Neuronal stem cell (in vitro differentiated cells): ENCODE measurements at regions not wholly inside any gene's neighbourhood (a gene's known extent, or its start where the extent isn't known, plus 50 kb on each side); places are given as distances from the start of the nearest gene placed in this dataset.

ENCODE experiments used
- DNase-seq: peaks from one replicate; pipeline ENCODE4 v3.0.0-alpha.2; 2013; ENCODE audit warnings: low spot score
- H2AFZ ChIP-seq: one replicate; pipeline ENCODE4 v1.6.1; 2013; ENCODE audit warnings: mild to moderate bottlenecking, low read length, inconsistent platforms
- H2AK5ac ChIP-seq: 2 replicates; pipeline ENCODE4 v1.6.1; 2013; ENCODE audit warnings: low read depth, mild to moderate bottlenecking, inconsistent platforms, low read length, moderate library complexity, mixed read lengths
- H2BK120ac ChIP-seq: 2 replicates; pipeline ENCODE4 v1.6.1; 2013; ENCODE audit warnings: low read depth, mild to moderate bottlenecking, inconsistent platforms, low read length, moderate library complexity, mixed read lengths
- H2BK12ac ChIP-seq: one replicate; pipeline ENCODE4 v1.6.1; 2013; ENCODE audit warnings: low read length, inconsistent platforms
- H2BK15ac ChIP-seq: 2 replicates; pipeline ENCODE4 v1.6.1; 2013; ENCODE audit warnings: mild to moderate bottlenecking, low read length, inconsistent platforms, mixed read lengths
- H2BK5ac ChIP-seq: one replicate; pipeline ENCODE4 v1.6.1; 2013; ENCODE audit warnings: inconsistent platforms, mild to moderate bottlenecking, low read length, moderate library complexity
- H3K14ac ChIP-seq: one replicate; pipeline ENCODE4 v1.6.1; 2013; ENCODE audit warnings: low read length, inconsistent platforms
- H3K18ac ChIP-seq: 2 replicates; pipeline ENCODE4 v1.6.1; 2013; ENCODE audit warnings: low read length, inconsistent platforms
- H3K23ac ChIP-seq: 2 replicates; pipeline ENCODE4 v1.6.1; 2013; ENCODE audit warnings: low read depth, mild to moderate bottlenecking, mixed read lengths, low read length, inconsistent platforms; ENCODE audit not compliant: poor library complexity
- H3K27ac ChIP-seq: replicated peaks from 3 replicates; pipeline ENCODE4 v1.5.1; 2013; ENCODE audit warnings: low read length, inconsistent platforms
- H3K27me3 ChIP-seq, 3 experiments: 2 replicates each; pipeline ENCODE4 v1.6.1; 2013; ENCODE audit warnings: low read length in 3 of 3, mild to moderate bottlenecking in 2 of 3, inconsistent platforms in 1 of 3, low read depth in 1 of 3, mixed read lengths in 1 of 3, moderate library complexity in 1 of 3; ENCODE audit not compliant: control insufficient read depth in 3 of 3, insufficient read depth in 3 of 3
- H3K36me3 ChIP-seq, 2 donors: replicated peaks in 1 of 2; 2 replicates each; pipeline ENCODE4 v1.6.1; 2013; ENCODE audit warnings: low read length in 2 of 2; ENCODE audit not compliant: control insufficient read depth in 2 of 2, insufficient read depth in 2 of 2
- H3K4ac ChIP-seq: 2 replicates; pipeline ENCODE4 v1.6.1; 2013; ENCODE audit warnings: inconsistent platforms, mild to moderate bottlenecking, low read length, moderate library complexity
- H3K4me1 ChIP-seq, 2 donors: 1 replicate in 1 of 2; 2 replicates in 1 of 2; pipeline ENCODE4 v1.6.1; 2013; ENCODE audit warnings: low read length in 2 of 2, low read depth in 1 of 2; ENCODE audit not compliant: control insufficient read depth in 2 of 2, insufficient read depth in 1 of 2
- H3K4me2 ChIP-seq: one replicate; pipeline ENCODE4 v1.6.1; 2013; ENCODE audit warnings: mild to moderate bottlenecking, low read length, inconsistent platforms; ENCODE audit not compliant: insufficient read depth, poor library complexity, severe bottlenecking
- H3K4me3 ChIP-seq, 2 donors: 2 replicates each; pipeline ENCODE4 v1.5.1; 2013; ENCODE audit warnings: low read length in 2 of 2, mild to moderate bottlenecking in 2 of 2, inconsistent platforms in 1 of 2, moderate library complexity in 1 of 2
- H3K79me1 ChIP-seq: one replicate; pipeline ENCODE4 v1.6.1; 2013; ENCODE audit warnings: low read depth, mild to moderate bottlenecking, inconsistent platforms, low read length, moderate library complexity
- H3K9ac ChIP-seq: one replicate; pipeline ENCODE4 v1.6.1; 2013; ENCODE audit warnings: mild to moderate bottlenecking, low read depth, low read length, inconsistent platforms; ENCODE audit not compliant: poor library complexity
- H3K9me3 ChIP-seq, 2 donors: replicated peaks in 1 of 2; 2 replicates each; pipeline versions ENCODE3 to v1.6.1; 2013; ENCODE audit warnings: low read length in 2 of 2, mild to moderate bottlenecking in 2 of 2, inconsistent platforms in 1 of 2, low read depth in 1 of 2, mixed read lengths in 1 of 2, moderate library complexity in 1 of 2; ENCODE audit not compliant: control insufficient read depth in 2 of 2, insufficient read depth in 1 of 2
- H4K8ac ChIP-seq: one replicate; pipeline ENCODE4 v1.6.1; 2013; ENCODE audit warnings: low read depth, mild to moderate bottlenecking, inconsistent platforms, low read length, moderate library complexity
- H4K91ac ChIP-seq: one replicate; pipeline ENCODE4 v1.6.1; 2013; ENCODE audit warnings: low read length, low read depth, mild to moderate bottlenecking, inconsistent platforms; ENCODE audit not compliant: poor library complexity
- WGBS, 2 donors: extraction: QIAGEN DNeasy Blood & Tissue Kit; methylation state at CpG; one replicate each; pipeline ENCODE4 v1.1.7; 2013; ENCODE audit warnings: missing lambda C conversion rate in 2 of 2, mixed read lengths in 1 of 2; ENCODE audit not compliant: insufficient read length in 2 of 2, insufficient replicate concordance in 1 of 2; ENCODE audit errors: extremely low coverage in 2 of 2; 5-methylcytosine and 5-hydroxymethylcytosine counted together

DNA sequence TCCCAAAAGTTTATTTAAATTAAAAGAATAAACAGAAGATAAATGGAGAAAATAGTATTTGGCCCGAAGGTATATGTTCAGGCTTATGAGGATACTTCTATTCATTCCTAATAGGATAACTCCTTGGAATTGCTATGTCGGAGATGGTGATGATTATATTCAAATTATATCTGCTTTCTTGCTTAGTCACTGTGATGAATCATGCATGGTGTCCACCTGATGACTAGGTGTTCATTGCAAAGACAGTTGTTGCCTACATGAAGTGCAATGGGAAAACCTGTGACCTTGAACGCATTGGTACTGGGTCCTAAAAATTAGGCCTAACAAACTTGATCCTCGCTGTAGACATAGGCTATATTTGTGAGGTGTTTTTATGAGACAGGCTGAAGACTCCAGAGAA is 617.3 kb upstream of the ZEB2 start:
- H3K27ac ChIP-seq, result no peak overlapping the region
- H2AK5ac ChIP-seq, result no peak overlapping the region
- H3K4me2 ChIP-seq, result no peak overlapping the region
- no peak overlapping the region for H4K8ac ChIP-seq
- H3K14ac ChIP-seq, result no peak overlapping the region
- H2BK5ac ChIP-seq, result no peak overlapping the region
- no peaks in the 10 kb centered on the region for H3K27me3 ChIP-seq
- H4K91ac ChIP-seq, result no peak overlapping the region
- H3K4ac ChIP-seq, result no peak overlapping the region
- no peak overlapping the region for H2BK15ac ChIP-seq
- H3K4me3 ChIP-seq, result no peak overlapping the region
- no peak overlapping the region for H3K23ac ChIP-seq
- no peak overlapping the region for H2BK12ac ChIP-seq
- H3K18ac ChIP-seq, result no peak overlapping the region
- DNase-seq, result no peak
- WGBS, 2 donors, result no CpG with 5 or more reads among the region's 4 CpGs
- H3K79me1 ChIP-seq, result no peaks in the 10 kb centered on the region
- no peak overlapping the region for H2BK120ac ChIP-seq
- H3K4me1 ChIP-seq, result peaks cover 3 to 5% of the 10 kb centered on the region in 2 donors
- no peaks in the 10 kb centered on the region for H3K9me3 ChIP-seq
- no peaks in the 10 kb centered on the region for H3K36me3 ChIP-seq
- no peak overlapping the region for H3K9ac ChIP-seq
- no peak overlapping the region for H2AFZ ChIP-seq

DNA sequence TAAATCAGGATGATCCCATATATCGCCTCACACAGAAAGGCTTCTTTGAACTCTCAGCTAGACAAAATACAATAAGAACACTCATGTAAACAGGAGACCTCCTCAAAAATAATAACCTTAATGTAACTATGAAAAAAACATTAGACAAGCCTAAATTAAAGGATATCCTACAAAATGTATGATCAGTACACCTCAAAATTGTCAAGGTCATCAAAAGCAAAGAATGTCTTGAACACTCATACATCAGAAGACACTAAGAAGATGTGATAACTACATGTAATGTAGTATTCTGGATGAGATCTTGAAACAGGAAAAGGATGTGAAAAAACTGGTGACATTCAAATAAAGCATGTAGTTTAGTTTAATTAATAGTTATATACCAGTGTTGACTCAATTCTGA is 616.8 kb upstream of the ZEB2 start:
- H3K27ac ChIP-seq, result no peak overlapping the region
- no peaks in the 10 kb centered on the region for H3K9me3 ChIP-seq
- H4K91ac ChIP-seq, result no peak overlapping the region
- no peak overlapping the region for H3K23ac ChIP-seq
- no peaks in the 10 kb centered on the region for H3K79me1 ChIP-seq
- no CpG with 5 or more reads among the region's 1 CpG for WGBS, 2 donors
- H3K4me3 ChIP-seq, result no peak overlapping the region
- no peak overlapping the region for H3K9ac ChIP-seq
- H2AK5ac ChIP-seq, result no peak overlapping the region
- no peak overlapping the region for H2BK15ac ChIP-seq
- no peak overlapping the region for H3K4ac ChIP-seq
- no peaks in the 10 kb centered on the region for H3K27me3 ChIP-seq
- no peak for DNase-seq
- H3K18ac ChIP-seq, result no peak overlapping the region
- H2BK5ac ChIP-seq, result no peak overlapping the region
- peaks cover 3 to 5% of the 10 kb centered on the region in 2 donors for H3K4me1 ChIP-seq
- H2AFZ ChIP-seq, result no peak overlapping the region
- H2BK12ac ChIP-seq, result no peak overlapping the region
- H3K4me2 ChIP-seq, result no peak overlapping the region
- no peaks in the 10 kb centered on the region for H3K36me3 ChIP-seq
- no peak overlapping the region for H4K8ac ChIP-seq
- no peak overlapping the region for H3K14ac ChIP-seq
- no peak overlapping the region for H2BK120ac ChIP-seq

DNA sequence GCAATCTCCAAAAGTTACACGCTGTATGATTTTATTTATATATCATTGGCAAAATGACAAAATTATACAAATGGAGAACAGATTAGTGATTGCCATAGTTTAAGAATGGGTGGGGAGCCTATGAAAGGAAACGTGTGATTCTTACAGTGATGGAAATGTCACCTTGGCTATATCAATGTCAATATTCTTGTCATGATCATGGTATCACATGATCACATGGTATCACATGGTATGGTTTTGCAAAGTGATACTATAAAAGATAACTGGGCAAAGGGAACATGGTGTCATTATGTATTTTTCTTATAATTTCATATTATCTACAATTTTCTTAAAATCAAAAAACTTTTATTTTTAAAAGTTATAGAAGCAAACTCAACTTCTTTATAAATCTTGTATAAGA is 606.2 kb upstream of the ZEB2 start:
- no peak overlapping the region for H2BK5ac ChIP-seq
- no peak overlapping the region for H3K27ac ChIP-seq
- H3K23ac ChIP-seq, result no peak overlapping the region

DNA sequence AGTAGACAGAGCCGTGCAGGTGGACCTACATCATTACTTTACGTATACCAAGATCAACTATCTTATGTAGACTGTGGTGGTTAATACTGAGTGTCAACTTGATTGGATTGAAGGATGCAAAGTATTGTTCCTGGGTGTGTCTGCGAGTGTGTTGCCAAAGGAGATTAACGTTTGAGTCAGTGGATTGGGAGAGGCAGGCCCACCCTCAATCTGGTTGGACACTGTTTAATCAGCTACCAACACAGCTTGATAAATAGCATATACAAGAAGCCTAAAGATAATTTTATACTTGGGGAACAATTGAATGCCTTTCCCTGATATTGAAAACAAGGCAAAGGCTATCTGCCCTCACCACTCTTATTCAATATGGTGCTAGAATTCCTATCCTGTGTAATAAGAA is 604.2 kb upstream of the ZEB2 start:
- Histone ChIP-seq H2AK5ac (no peak overlapping the region), H3K23ac (no peak overlapping the region), H3K79me1 (no peaks in the 10 kb centered on the region), H3K27ac (no peak overlapping the region), H3K4me3 (no peak overlapping the region), H3K4me2 (no peak overlapping the region), H3K27me3 (no peaks in the 10 kb centered on the region), H2BK5ac (no peak overlapping the region), H3K14ac (no peak overlapping the region), H3K9me3 (no peaks in the 10 kb centered on the region), H3K4ac (no peak overlapping the region), H2BK15ac (no peak overlapping the region), H3K18ac (no peak overlapping the region), H4K91ac (no peak overlapping the region), H4K8ac (no peak overlapping the region), H2BK120ac (no peak overlapping the region), H3K4me1 (no peaks in the 10 kb centered on the region), H2AFZ (no peak overlapping the region), H2BK12ac (no peak overlapping the region), H3K9ac (peak overlapping the region; percentile 1), H3K36me3 (no peaks in the 10 kb centered on the region)
- no CpG with 5 or more reads among the region's 4 CpGs for WGBS, 2 donors
- no peak for DNase-seq

More for the DNA sequence above, 606.2 kb upstream of the ZEB2 start:
- no peak overlapping the region for H4K8ac ChIP-seq
- H3K4me2 ChIP-seq, result no peak overlapping the region
- H4K91ac ChIP-seq, result no peak overlapping the region
- H3K9ac ChIP-seq, result no peak overlapping the region
- no peaks in the 10 kb centered on the region for H3K4me1 ChIP-seq
- H3K4ac ChIP-seq, result no peak overlapping the region
- H2AFZ ChIP-seq, result no peak overlapping the region
- no peaks in the 10 kb centered on the region for H3K79me1 ChIP-seq
- no peak overlapping the region for H3K14ac ChIP-seq
- H2AK5ac ChIP-seq, result no peak overlapping the region
- no peak overlapping the region for H3K18ac ChIP-seq
- H3K4me3 ChIP-seq, result no peak overlapping the region
- H2BK15ac ChIP-seq, result no peak overlapping the region
- no peaks in the 10 kb centered on the region for H3K9me3 ChIP-seq
- H3K36me3 ChIP-seq, result no peaks in the 10 kb centered on the region
- no peak overlapping the region for H2BK12ac ChIP-seq
- no peak for DNase-seq
- no peaks in the 10 kb centered on the region for H3K27me3 ChIP-seq
- no CpG with 5 or more reads among the region's 2 CpGs for WGBS, 2 donors
- no peak overlapping the region for H2BK120ac ChIP-seq
